HuH-7 (cell line): ENCODE measurements at regions not wholly inside any gene's neighbourhood (a gene's known extent, or its start where the extent isn't known, plus 50 kb on each side); places are given as distances from the start of the nearest gene placed in this dataset.

Experiments used
- DNase-seq: peaks from one replicate; pipeline ENCODE4 v3.0.0; 2011; ENCODE audit warnings: low spot score

DNA sequence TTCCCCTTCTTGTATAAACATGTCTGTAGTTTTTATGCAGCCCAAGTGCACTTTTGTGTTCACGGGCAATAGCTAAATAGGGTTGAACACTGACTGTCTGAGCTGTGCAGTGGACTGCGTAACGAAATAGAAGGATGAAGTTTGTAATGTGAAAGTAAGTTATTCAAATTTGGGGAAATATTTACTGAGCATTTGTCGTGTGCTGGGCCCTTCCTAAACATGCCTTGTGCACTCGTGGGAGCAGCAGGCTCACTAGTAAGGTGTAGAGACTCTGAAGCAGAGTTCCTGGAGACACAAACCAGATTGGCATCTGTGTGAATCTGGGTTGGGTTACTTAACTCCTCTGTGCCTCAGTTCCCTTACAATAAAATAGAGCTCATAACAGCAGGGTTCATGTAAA lies 51.7 kb upstream of the C1QTNF7 start:
- DNase-seq, result no peak

DNA sequence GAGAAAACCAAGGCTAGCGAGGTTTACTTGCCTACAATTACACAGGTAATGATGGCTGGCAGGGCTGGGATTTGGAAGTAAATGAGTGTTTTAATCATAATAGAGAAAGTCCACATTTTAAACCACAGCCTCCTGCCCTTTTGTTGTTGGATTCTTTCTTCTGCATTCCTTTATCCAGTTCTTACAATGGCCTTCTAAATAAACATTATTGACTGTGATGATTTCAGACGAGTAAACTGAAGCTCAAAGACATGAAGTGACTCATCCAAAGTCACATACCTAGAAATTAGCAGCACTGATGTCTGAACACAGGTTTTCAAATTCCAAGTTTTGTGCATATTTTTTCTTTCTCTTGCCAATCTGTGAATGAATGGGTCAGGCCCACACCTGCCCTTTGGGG lies 51.2 kb upstream of the C1QTNF7 start:
- no peak for DNase-seq
